ENCODE measurements at regions not wholly inside any gene's neighbourhood (a gene's known extent, or its start where the extent isn't known, plus 50 kb on each side); places are given as distances from the start of the nearest gene placed in this dataset.

GRCh38 chr20:24341781-24342180, 127.6 kb upstream of the SYNDIG1 start:
- TF ChIP-seq EZH2 (IDR thresholded peaks at IDR 0.05; ENCODE audit: insufficient read depth, low read length) (no peak), CTCF (IDR thresholded peaks at IDR 0.05; ENCODE audit: insufficient read depth, low read depth, low read length) (no peak)
